Breast epithelium (tissue), 4 donors: ENCODE measurements at regions not wholly inside any gene's neighbourhood (a gene's known extent, or its start where the extent isn't known, plus 50 kb on each side); places are given as distances from the start of the nearest gene placed in this dataset.

Source experiments
- DNase-seq, 2 donors: peaks; one replicate each; pipeline ENCODE4 v3.0.0-alpha.2; 2019; ENCODE audit warnings: low spot score in 2 of 2
- H3K27ac ChIP-seq, 2 donors: fragments of 200-600 bp; sonication (generic) in 1 of 2; one replicate each; pipeline ENCODE4 v1.5.1; 2016 to 2019; ENCODE audit warnings: mild to moderate bottlenecking in 1 of 2
- H3K27me3 ChIP-seq, 2 donors: fragments of 200-600 bp; sonication (generic) in 1 of 2; one replicate each; pipeline versions ENCODE4 v1.5.1 to v1.6.0; 2017 to 2019; ENCODE audit warnings: control low read depth in 1 of 2, mild to moderate bottlenecking in 1 of 2
- H3K36me3 ChIP-seq: fragments of 200-600 bp; one replicate; pipeline ENCODE4 v1.5.1; 2019
- H3K4me1 ChIP-seq, 2 donors: fragments of 200-600 bp; sonication (generic); one replicate each; pipeline ENCODE4 v1.5.1; 2016 to 2019; ENCODE audit warnings: control low read depth in 1 of 2
- H3K4me3 ChIP-seq, 3 donors: fragments of 200-600 bp; sonication (generic); 1 replicate in 2 of 3; 2 replicates in 1 of 3; pipeline ENCODE4 v1.5.1; 2016 to 2019; ENCODE audit warnings: mild to moderate bottlenecking in 3 of 3, moderate library complexity in 2 of 3
- H3K9me3 ChIP-seq, 2 donors: fragments of 200-600 bp; sonication (generic) in 1 of 2; one replicate each; pipeline ENCODE4 v1.5.1; 2016 to 2019; ENCODE audit warnings: control low read depth in 1 of 2
- CTCF ChIP-seq, 3 donors: fragments of 450-650 bp; IDR thresholded peaks; one replicate each; pipeline ENCODE4 v1.5.1; 2016 to 2017; ENCODE audit warnings: antibody characterized with exemption in 3 of 3, mild to moderate bottlenecking in 3 of 3, moderate library complexity in 3 of 3
- POLR2A ChIP-seq: fragments of 450-650 bp; IDR thresholded peaks from one replicate; pipeline ENCODE4 v1.6.1; 2016; ENCODE audit warnings: antibody characterized with exemption, mild to moderate bottlenecking, moderate library complexity
- POLR2AphosphoS5 ChIP-seq, 3 donors: sonication (generic); formaldehyde crosslinking; IDR thresholded peaks; one replicate each; pipeline ENCODE4 v1.6.1; 2017; ENCODE audit warnings: antibody characterized with exemption in 3 of 3
- intact Hi-C: fragments of 100-400 bp; cut with DNase I; formaldehyde crosslinking; loops from one replicate; pipeline ENCODE4 v1.15.1; 2023; ENCODE audit warnings: low total_unique reads

GRCh38 chr2:176468457-176469113 lies 199.3 kb downstream of the MTX2 start:
- DNase-seq = no peak
- H3K4me1 ChIP-seq = no peaks in the 10 kb centered on the region
- intact Hi-C loops = no loop called here
- TF ChIP-seq POLR2A (no peak), CTCF (IDR thresholded peaks at IDR 0.05) (no peak), POLR2AphosphoS5 (IDR thresholded peaks at IDR 0.05) (no peak)
- no peaks in the 10 kb centered on the region for H3K36me3 ChIP-seq
- no peaks in the 10 kb centered on the region for H3K27me3 ChIP-seq
- H3K9me3 ChIP-seq = no peaks in the 10 kb centered on the region
- H3K27ac ChIP-seq = no peak overlapping the region
- H3K4me3 ChIP-seq = no peak overlapping the region

- intact Hi-C loops = no loop called here
- no peaks in the 10 kb centered on the region for H3K4me1 ChIP-seq
- no peak for TF ChIP-seq CTCF (IDR thresholded peaks at IDR 0.05)
- TF ChIP-seq POLR2AphosphoS5 (IDR thresholded peaks at IDR 0.05) = no peak
- TF ChIP-seq POLR2A = no peak
Observed at GRCh38 chr2:176470713-176471112, 201.5 kb downstream of the MTX2 start.

GRCh38 chr2:176471949-176472348 lies 202.7 kb downstream of the MTX2 start:
- Histone ChIP-seq H3K27me3 (no peaks in the 10 kb centered on the region), H3K4me3 (no peak overlapping the region), H3K27ac (no peak overlapping the region), H3K9me3 (no peaks in the 10 kb centered on the region), H3K4me1 (no peaks in the 10 kb centered on the region), H3K36me3 (no peaks in the 10 kb centered on the region)
- no peak for DNase-seq
- TF ChIP-seq POLR2AphosphoS5 (IDR thresholded peaks at IDR 0.05) (no peak), CTCF (IDR thresholded peaks at IDR 0.05) (no peak), POLR2A (no peak)
- intact Hi-C loops = no loop called here

More at GRCh38 chr2:176470713-176471112, 201.5 kb downstream of the MTX2 start:
- no peaks in the 10 kb centered on the region for H3K36me3 ChIP-seq
- H3K9me3 ChIP-seq = no peaks in the 10 kb centered on the region
- no peak overlapping the region for H3K4me3 ChIP-seq
- H3K27me3 ChIP-seq = no peaks in the 10 kb centered on the region
- H3K27ac ChIP-seq = no peak overlapping the region
- no peak for DNase-seq

GRCh38 chr2:176473177-176473576 lies 203.9 kb downstream of the MTX2 start:
- intact Hi-C loops = no loop called here
- H3K4me3 ChIP-seq = peak overlapping the region in 2 of 3 donors; percentile 20 to 49

More at GRCh38 chr2:176473177-176473576, 203.9 kb downstream of the MTX2 start:
- TF ChIP-seq CTCF (IDR thresholded peaks at IDR 0.05) (no peak), POLR2AphosphoS5 (IDR thresholded peaks at IDR 0.05) (no peak), POLR2A (no peak)
- H3K27me3 ChIP-seq = no peaks in the 10 kb centered on the region
- DNase-seq = peak in 1 of 2 donors; percentile 42
- H3K27ac ChIP-seq = no peak overlapping the region
- H3K9me3 ChIP-seq = no peaks in the 10 kb centered on the region
- no peaks in the 10 kb centered on the region for H3K36me3 ChIP-seq
- H3K4me1 ChIP-seq = no peaks in the 10 kb centered on the region
